ENCODE measurements at regions not wholly inside any gene's neighbourhood (a gene's known extent, or its start where the extent isn't known, plus 50 kb on each side); places are given as distances from the start of the nearest gene placed in this dataset.

DNA sequence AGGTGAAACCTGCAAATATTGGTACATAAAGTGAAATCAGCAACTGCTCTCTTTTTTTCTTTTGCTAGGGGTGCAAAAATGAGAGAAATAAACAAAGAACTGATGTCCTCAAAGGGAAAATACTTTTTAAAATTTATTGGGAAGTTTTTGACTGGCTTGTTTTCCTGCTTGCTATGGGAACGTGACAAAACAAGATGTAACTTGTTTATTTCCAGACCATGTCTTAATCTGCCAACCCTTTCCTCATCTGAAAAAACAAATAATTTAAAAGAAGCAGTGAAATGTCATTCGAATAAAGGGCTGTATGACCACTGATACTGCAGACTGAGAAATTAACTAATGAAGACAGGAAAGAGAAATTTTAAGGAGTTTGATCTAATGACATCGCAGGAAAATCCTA, 221.9 kb downstream of the CBLN4 start:
- peak overlapping the region in 1 of 2 donors; percentile 16 for H3K4me3 ChIP-seq (ENCODE audit: low read depth in 1 of 2, low read length in 2 of 2)
- H3K36me3 ChIP-seq (ENCODE audit: control insufficient read depth in 1 of 2, insufficient read depth in 2 of 2, low read length in 2 of 2), result no peaks in the 10 kb centered on the region
- no peaks in the 10 kb centered on the region for H3K4me1 ChIP-seq (ENCODE audit: control insufficient read depth in 1 of 2, insufficient read depth in 2 of 2, low read length in 2 of 2)
- H3K27ac ChIP-seq (ENCODE audit: low read length), result no peak overlapping the region
- no peaks in the 10 kb centered on the region for H3K27me3 ChIP-seq (ENCODE audit: low read depth, low read length)
- no peaks in the 10 kb centered on the region for H3K9me3 ChIP-seq (ENCODE audit: control insufficient read depth in 1 of 2, low read length in 2 of 2)

DNA sequence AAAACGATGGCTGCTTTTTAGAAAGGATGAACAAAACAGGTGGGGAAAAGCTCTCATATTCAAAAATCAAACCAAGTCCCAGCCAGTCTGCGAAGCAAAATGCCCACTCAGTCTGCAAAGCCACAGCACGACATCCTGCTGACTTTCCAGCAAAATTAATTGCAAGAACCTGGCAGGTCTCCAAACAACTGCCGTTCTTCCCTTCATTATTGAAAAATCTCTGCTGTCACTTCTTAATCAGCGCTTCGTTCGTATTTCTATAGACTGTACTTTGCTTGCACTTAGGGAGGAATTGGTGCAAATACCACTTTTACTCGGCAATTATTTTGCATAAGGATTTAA, 222.4 kb downstream of the CBLN4 start:
- Histone ChIP-seq H3K27me3 (ENCODE audit: low read depth, low read length) (no peaks in the 10 kb centered on the region), H3K4me3 (ENCODE audit: low read depth in 1 of 2, low read length in 2 of 2) (peak overlapping the region in 1 of 2 donors; percentile 16), H3K27ac (ENCODE audit: low read length) (no peak overlapping the region), H3K9me3 (ENCODE audit: control insufficient read depth in 1 of 2, low read length in 2 of 2) (no peaks in the 10 kb centered on the region), H3K36me3 (ENCODE audit: control insufficient read depth in 1 of 2, insufficient read depth in 2 of 2, low read length in 2 of 2) (no peaks in the 10 kb centered on the region), H3K4me1 (ENCODE audit: control insufficient read depth in 1 of 2, insufficient read depth in 2 of 2, low read length in 2 of 2) (no peaks in the 10 kb centered on the region)

DNA sequence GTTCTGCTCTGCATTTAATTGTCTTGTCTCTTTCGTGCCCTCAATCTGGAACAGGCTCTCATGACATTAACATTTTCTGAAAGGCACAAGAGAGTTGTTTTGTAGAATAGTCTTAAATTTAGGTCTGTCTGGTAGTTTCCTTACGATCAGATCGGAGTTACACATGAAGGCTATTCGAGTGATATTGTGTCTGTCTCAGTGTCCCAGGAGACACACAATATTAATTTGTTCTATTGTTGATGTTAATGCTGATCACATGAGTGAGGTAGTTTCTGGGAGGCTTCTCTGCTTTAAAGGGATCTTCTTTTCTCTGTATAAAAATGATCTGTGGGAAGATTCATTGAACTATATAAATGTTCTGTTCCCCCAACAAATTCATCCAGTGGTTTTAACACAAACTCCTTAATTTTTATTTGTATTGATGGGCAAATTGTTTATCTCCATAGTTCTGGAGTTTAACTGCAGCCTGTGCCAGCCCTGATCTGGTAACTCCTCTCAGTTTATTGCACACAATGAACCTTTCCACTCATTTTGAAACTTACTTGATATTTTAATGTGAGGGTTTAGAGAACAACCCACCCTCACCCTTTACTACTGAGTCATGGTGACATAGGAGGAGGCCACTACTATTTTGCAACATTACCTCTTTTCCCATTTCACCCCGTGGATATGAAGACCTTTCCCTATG, 223.0 kb downstream of the CBLN4 start:
- Histone ChIP-seq H3K36me3 (ENCODE audit: control insufficient read depth in 1 of 2, insufficient read depth in 2 of 2, low read length in 2 of 2) (no peaks in the 10 kb centered on the region), H3K4me3 (ENCODE audit: low read depth in 1 of 2, low read length in 2 of 2) (peak overlapping the region in 1 of 2 donors; percentile 16), H3K9me3 (ENCODE audit: control insufficient read depth in 1 of 2, low read length in 2 of 2) (no peaks in the 10 kb centered on the region), H3K4me1 (ENCODE audit: control insufficient read depth in 1 of 2, insufficient read depth in 2 of 2, low read length in 2 of 2) (no peaks in the 10 kb centered on the region), H3K27me3 (ENCODE audit: low read depth, low read length) (no peaks in the 10 kb centered on the region), H3K27ac (ENCODE audit: low read length) (no peak overlapping the region)

DNA sequence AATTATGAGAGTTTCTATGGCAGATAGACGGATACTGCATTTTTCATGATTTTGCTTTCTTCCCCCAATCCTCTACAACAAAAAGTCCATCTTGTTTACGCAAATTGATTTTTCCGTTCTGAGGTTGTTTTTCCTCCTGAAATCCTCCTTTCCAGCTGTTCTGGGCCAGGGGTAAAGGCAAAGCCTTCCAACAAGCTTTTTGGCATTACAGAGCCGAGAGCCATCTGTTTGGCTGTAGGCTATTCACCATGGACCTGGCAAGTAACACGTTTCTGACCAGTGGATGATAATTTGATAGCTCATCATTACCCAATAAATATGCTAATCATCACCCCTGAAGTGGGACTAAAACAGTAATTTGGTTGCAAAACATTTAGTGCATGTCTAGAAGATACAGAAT, 226.5 kb downstream of the CBLN4 start:
- no peaks in the 10 kb centered on the region for H3K9me3 ChIP-seq (ENCODE audit: control insufficient read depth in 1 of 2, low read length in 2 of 2)
- H3K4me3 ChIP-seq (ENCODE audit: low read depth in 1 of 2, low read length in 2 of 2), result no peak overlapping the region
- no peaks in the 10 kb centered on the region for H3K4me1 ChIP-seq (ENCODE audit: control insufficient read depth in 1 of 2, insufficient read depth in 2 of 2, low read length in 2 of 2)
- no peaks in the 10 kb centered on the region for H3K27me3 ChIP-seq (ENCODE audit: low read depth, low read length)
- no peaks in the 10 kb centered on the region for H3K36me3 ChIP-seq (ENCODE audit: control insufficient read depth in 1 of 2, insufficient read depth in 2 of 2, low read length in 2 of 2)
- no peak overlapping the region for H3K27ac ChIP-seq (ENCODE audit: low read length)

GRCh38 chr20:55777641-55778040, 227.7 kb downstream of the CBLN4 start:
- Histone ChIP-seq H3K27me3 (ENCODE audit: low read depth, low read length) (no peaks in the 10 kb centered on the region), H3K36me3 (ENCODE audit: control insufficient read depth in 1 of 2, insufficient read depth in 2 of 2, low read length in 2 of 2) (no peaks in the 10 kb centered on the region), H3K27ac (ENCODE audit: low read length) (no peak overlapping the region), H3K4me1 (ENCODE audit: control insufficient read depth in 1 of 2, insufficient read depth in 2 of 2, low read length in 2 of 2) (no peaks in the 10 kb centered on the region), H3K4me3 (ENCODE audit: low read depth in 1 of 2, low read length in 2 of 2) (no peak overlapping the region), H3K9me3 (ENCODE audit: control insufficient read depth in 1 of 2, low read length in 2 of 2) (no peaks in the 10 kb centered on the region)

DNA sequence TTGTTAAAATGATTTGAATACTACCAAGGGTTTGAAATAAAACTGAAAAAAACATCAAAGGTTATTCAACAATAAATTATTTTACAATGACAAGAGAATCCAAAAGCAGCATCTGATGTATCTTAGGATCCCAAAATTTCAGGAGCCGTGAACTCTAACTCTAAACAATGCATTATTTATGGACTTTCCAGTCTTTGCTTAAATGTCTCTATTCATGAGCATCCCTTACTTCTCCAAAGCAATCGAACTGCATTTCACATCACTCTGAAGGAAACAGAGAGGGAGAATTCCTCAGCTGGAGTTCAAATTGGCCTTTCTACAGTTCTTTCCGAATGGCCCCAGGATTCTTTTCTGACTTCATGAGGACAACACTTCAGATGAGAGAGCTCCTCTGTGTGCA, 229.1 kb downstream of the CBLN4 start:
- Histone ChIP-seq H3K4me3 (ENCODE audit: low read depth in 1 of 2, low read length in 2 of 2) (no peak overlapping the region), H3K9me3 (ENCODE audit: control insufficient read depth in 1 of 2, low read length in 2 of 2) (no peaks in the 10 kb centered on the region), H3K27me3 (ENCODE audit: low read depth, low read length) (no peaks in the 10 kb centered on the region), H3K36me3 (ENCODE audit: control insufficient read depth in 1 of 2, insufficient read depth in 2 of 2, low read length in 2 of 2) (no peaks in the 10 kb centered on the region), H3K4me1 (ENCODE audit: control insufficient read depth in 1 of 2, insufficient read depth in 2 of 2, low read length in 2 of 2) (no peaks in the 10 kb centered on the region), H3K27ac (ENCODE audit: low read length) (no peak overlapping the region)

DNA sequence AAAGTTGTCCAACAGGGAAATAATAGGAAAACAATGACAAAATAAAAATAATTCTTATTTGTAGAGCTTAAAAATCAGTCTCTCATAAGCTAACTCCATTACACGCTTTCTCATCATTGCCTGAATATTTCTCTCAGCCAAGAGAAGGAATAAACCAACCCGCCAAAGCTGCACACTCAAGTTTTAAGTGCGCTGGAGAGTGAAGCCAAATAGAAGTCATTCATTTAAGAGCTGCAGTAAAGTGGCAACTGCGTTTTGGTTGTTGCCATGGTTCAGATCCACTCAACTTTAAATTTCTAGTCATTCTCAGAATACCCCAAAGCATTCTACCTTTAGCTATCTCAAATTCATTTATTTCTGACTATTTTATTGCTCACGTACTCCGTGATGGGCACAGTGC, 230.7 kb downstream of the CBLN4 start:
- H3K27ac ChIP-seq (ENCODE audit: low read length), result no peak overlapping the region
- H3K36me3 ChIP-seq (ENCODE audit: control insufficient read depth in 1 of 2, insufficient read depth in 2 of 2, low read length in 2 of 2), result no peaks in the 10 kb centered on the region
- H3K9me3 ChIP-seq (ENCODE audit: control insufficient read depth in 1 of 2, low read length in 2 of 2), result no peaks in the 10 kb centered on the region
- H3K27me3 ChIP-seq (ENCODE audit: low read depth, low read length), result no peaks in the 10 kb centered on the region
- no peak overlapping the region for H3K4me3 ChIP-seq (ENCODE audit: low read depth in 1 of 2, low read length in 2 of 2)
- H3K4me1 ChIP-seq (ENCODE audit: control insufficient read depth in 1 of 2, insufficient read depth in 2 of 2, low read length in 2 of 2), result no peaks in the 10 kb centered on the region

DNA sequence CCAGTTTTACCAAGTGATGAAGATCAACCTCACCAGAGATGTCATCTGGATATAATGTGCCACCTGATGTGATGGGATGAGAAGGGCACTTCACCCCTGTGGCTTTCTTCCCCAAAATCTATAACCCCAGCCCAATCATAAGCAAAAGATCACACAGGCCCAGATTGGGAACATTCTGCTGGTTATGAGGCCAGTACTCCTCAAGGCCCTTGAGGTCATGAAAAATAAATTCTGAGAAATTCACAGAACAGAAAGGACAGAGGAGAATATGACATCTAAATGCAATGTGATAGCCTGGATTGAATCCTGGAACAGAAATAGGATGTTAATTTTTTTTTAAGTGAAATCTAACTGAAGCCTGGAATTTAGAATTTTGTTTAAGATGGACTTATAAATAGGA, 243.5 kb downstream of the CBLN4 start:
- H3K36me3 ChIP-seq (ENCODE audit: control insufficient read depth in 1 of 2, insufficient read depth in 2 of 2, low read length in 2 of 2), result no peaks in the 10 kb centered on the region
- no peaks in the 10 kb centered on the region for H3K4me1 ChIP-seq (ENCODE audit: control insufficient read depth in 1 of 2, insufficient read depth in 2 of 2, low read length in 2 of 2)
- no peaks in the 10 kb centered on the region for H3K27me3 ChIP-seq (ENCODE audit: low read depth, low read length)
- H3K27ac ChIP-seq (ENCODE audit: low read length), result no peak overlapping the region
- H3K4me3 ChIP-seq (ENCODE audit: low read depth in 1 of 2, low read length in 2 of 2), result no peak overlapping the region
- peaks cover 0 to 6% of the 10 kb centered on the region in 2 donors for H3K9me3 ChIP-seq (ENCODE audit: control insufficient read depth in 1 of 2, low read length in 2 of 2)

- H3K9me3 ChIP-seq (ENCODE audit: control insufficient read depth in 1 of 2, low read length in 2 of 2), result peaks cover 0 to 6% of the 10 kb centered on the region in 2 donors
- no peak overlapping the region for H3K4me3 ChIP-seq (ENCODE audit: low read depth in 1 of 2, low read length in 2 of 2)
- no peaks in the 10 kb centered on the region for H3K36me3 ChIP-seq (ENCODE audit: control insufficient read depth in 1 of 2, insufficient read depth in 2 of 2, low read length in 2 of 2)
- no peaks in the 10 kb centered on the region for H3K27me3 ChIP-seq (ENCODE audit: low read depth, low read length)
- no peaks in the 10 kb centered on the region for H3K4me1 ChIP-seq (ENCODE audit: control insufficient read depth in 1 of 2, insufficient read depth in 2 of 2, low read length in 2 of 2)
- H3K27ac ChIP-seq (ENCODE audit: low read length), result no peak overlapping the region
Observed at GRCh38 chr20:55761100-55761499, 244.2 kb downstream of the CBLN4 start.

GRCh38 chr20:55760586-55760985, 244.7 kb downstream of the CBLN4 start:
- H3K36me3 ChIP-seq (ENCODE audit: control insufficient read depth in 1 of 2, insufficient read depth in 2 of 2, low read length in 2 of 2), result no peaks in the 10 kb centered on the region
- H3K4me1 ChIP-seq (ENCODE audit: control insufficient read depth in 1 of 2, insufficient read depth in 2 of 2, low read length in 2 of 2), result no peaks in the 10 kb centered on the region
- H3K27me3 ChIP-seq (ENCODE audit: low read depth, low read length), result no peaks in the 10 kb centered on the region
- no peak overlapping the region for H3K4me3 ChIP-seq (ENCODE audit: low read depth in 1 of 2, low read length in 2 of 2)
- no peak overlapping the region for H3K27ac ChIP-seq (ENCODE audit: low read length)
- H3K9me3 ChIP-seq (ENCODE audit: control insufficient read depth in 1 of 2, low read length in 2 of 2), result peaks cover 0 to 6% of the 10 kb centered on the region in 2 donors

DNA sequence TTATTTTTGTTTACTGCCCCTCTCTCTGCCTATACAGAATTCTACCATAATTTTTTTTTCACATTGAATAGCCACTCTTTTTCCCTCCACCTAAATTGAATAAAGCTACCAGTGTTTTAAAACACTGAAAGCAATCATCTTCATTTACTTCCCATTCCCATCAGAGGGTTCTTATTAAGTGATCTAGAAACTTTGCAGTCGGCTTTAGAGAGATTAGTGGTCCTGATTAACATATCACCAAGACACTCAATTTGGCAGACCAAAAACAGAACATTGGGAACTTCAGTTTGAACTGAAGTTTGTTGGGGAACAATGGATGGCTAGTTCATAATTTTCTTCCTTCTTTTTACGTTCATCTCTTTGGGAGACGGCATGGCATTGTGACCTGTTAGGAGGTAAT, 249.5 kb downstream of the CBLN4 start:
- H3K4me3 ChIP-seq (ENCODE audit: low read depth in 1 of 2, low read length in 2 of 2), result no peak overlapping the region
- H3K4me1 ChIP-seq (ENCODE audit: control insufficient read depth in 1 of 2, insufficient read depth in 2 of 2, low read length in 2 of 2), result no peaks in the 10 kb centered on the region
- no peak overlapping the region for H3K27ac ChIP-seq (ENCODE audit: low read length)
- no peaks in the 10 kb centered on the region for H3K36me3 ChIP-seq (ENCODE audit: control insufficient read depth in 1 of 2, insufficient read depth in 2 of 2, low read length in 2 of 2)
- H3K9me3 ChIP-seq (ENCODE audit: control insufficient read depth in 1 of 2, low read length in 2 of 2), result no peaks in the 10 kb centered on the region
- no peaks in the 10 kb centered on the region for H3K27me3 ChIP-seq (ENCODE audit: low read depth, low read length)

GRCh38 chr20:55755411-55755810, 249.9 kb downstream of the CBLN4 start:
- Histone ChIP-seq H3K36me3 (ENCODE audit: control insufficient read depth in 1 of 2, insufficient read depth in 2 of 2, low read length in 2 of 2) (no peaks in the 10 kb centered on the region), H3K4me3 (ENCODE audit: low read depth in 1 of 2, low read length in 2 of 2) (no peak overlapping the region)

More at GRCh38 chr20:55755411-55755810, 249.9 kb downstream of the CBLN4 start:
- Histone ChIP-seq H3K4me1 (ENCODE audit: control insufficient read depth in 1 of 2, insufficient read depth in 2 of 2, low read length in 2 of 2) (no peaks in the 10 kb centered on the region), H3K27ac (ENCODE audit: low read length) (no peak overlapping the region), H3K9me3 (ENCODE audit: control insufficient read depth in 1 of 2, low read length in 2 of 2) (no peaks in the 10 kb centered on the region), H3K27me3 (ENCODE audit: low read depth, low read length) (no peaks in the 10 kb centered on the region)
